GM18907 (cell line): ENCODE measurements at regions not wholly inside any gene's neighbourhood (a gene's known extent, or its start where the extent isn't known, plus 50 kb on each side); places are given as distances from the start of the nearest gene placed in this dataset.
"Not testable (repeated sequence)": the region's sequence is repeated elsewhere in the genome, so short reads cannot be mapped to it uniquely, and the experiment has no call there.

Experiments used
- ATAC-seq: cut with Tn5 transposase; IDR thresholded peaks from one replicate; pipeline ENCODE4 v1.9.1; 2021; ENCODE audit warnings: mild to moderate bottlenecking, moderate library complexity; ENCODE audit not compliant: unreplicated experiment

GRCh38 chr6:114995526-114995925 lies 652.7 kb upstream of the HS3ST5 start:
- ATAC-seq: no peak

GRCh38 chr6:114989279-114989964 lies 646.6 kb upstream of the HS3ST5 start:
- peak; percentile 100 for ATAC-seq

DNA sequence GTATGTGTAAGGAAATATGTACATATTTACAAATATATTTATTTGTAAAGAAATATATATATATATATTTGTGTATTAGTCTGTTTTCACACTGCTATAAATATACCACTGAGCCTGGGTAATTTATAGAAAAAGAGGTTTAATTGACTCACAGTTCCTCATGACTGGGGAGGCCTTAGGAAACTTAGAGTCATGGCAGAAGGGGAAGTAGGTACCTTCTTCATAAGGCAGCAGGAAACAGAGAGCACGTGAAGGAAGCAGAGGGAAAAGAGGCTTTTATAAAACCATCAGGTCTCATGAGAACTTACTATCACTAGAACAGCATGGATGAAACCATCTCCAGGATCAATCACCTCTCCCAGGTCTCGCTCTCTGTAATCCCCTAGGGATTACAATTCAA lies 644.5 kb upstream of the HS3ST5 start:
- ATAC-seq: no peak

DNA sequence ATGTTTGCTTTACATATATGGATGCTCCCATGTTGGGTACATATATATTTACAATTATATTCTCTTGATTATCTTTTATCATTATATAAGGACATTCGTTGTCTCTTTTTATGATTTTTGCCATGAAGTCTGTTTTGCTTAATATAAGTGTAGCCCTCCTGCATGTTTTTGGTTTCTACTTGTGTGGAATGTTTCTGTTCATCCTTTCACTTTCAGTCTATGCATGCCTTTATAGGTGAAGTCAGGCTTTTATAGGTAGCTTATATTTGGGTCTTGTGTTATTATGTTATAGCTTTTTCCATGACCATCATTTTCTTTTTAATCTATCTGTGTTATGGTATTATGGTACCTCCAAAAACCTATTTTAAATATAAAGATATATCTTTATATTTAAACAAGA lies 612.5 kb upstream of the HS3ST5 start:
- no peak for ATAC-seq

DNA sequence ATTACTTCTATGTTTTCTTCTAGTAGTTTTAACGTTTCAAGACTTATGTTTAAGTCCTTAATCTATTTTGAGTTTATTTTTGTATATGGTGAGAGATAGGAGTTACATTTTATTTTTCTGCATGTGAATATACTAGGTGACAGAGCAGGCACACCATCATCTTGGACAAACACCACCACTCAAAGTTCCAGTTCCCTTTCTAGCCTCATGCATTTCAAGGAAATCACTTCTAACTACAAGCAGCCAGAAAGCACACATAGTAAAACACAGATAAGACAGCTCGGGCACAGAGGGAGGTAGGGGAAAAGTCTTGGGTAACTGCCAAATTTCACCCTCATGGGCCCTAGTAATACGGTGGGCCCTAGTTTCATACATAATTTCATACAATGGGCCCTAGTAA lies 609.4 kb upstream of the HS3ST5 start:
- no peak for ATAC-seq

DNA sequence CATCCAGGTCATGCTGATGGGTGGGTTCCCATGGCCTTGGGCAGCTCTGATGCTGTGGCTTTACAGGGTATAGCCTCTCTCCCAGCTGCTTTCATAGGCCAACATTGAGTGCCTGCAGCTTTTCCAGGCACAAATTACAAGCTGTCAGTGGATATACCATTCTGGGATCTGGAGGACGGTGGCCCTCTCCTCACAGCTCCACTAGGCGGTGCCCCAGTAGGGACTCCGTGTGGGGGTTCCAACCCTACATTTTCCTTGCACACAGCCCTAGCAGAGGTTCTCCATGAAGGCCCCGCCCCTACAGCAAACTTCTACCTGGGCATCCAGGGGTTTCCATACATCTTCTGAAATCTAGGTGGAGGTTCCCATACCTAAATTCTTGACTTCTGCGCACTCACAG lies 602.6 kb upstream of the HS3ST5 start:
- no peak for ATAC-seq

DNA sequence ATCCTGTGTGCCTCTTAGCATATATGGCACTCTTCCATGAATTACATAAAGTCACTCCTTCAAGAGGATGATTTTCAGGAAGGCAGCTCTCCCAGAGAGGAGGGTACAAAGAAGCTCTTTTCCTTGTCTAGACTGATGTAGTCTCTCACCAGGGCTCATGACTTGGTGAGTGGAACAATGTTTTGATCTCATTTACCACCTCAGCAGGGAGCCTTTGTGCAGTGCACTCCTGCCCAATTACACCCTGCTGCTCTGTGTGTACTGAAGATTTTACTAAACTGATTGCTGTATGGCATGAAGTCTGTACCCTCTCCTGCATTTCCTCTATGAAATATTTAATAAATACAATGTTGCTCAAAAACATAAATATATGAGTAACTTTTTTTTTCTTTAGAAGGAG lies 598.3 kb upstream of the HS3ST5 start:
- no peak for ATAC-seq

- no peak for ATAC-seq
Observed at GRCh38 chr6:114940181-114940580, 597.4 kb upstream of the HS3ST5 start.

- ATAC-seq: no peak
Observed at GRCh38 chr6:114939630-114940029, 596.8 kb upstream of the HS3ST5 start.

GRCh38 chr6:114936080-114936479 lies 593.3 kb upstream of the HS3ST5 start:
- ATAC-seq: no peak

GRCh38 chr6:114934079-114934478 lies 591.3 kb upstream of the HS3ST5 start:
- no peak for ATAC-seq

GRCh38 chr6:114928731-114929130 lies 585.9 kb upstream of the HS3ST5 start:
- ATAC-seq: not testable (repeated sequence)

DNA sequence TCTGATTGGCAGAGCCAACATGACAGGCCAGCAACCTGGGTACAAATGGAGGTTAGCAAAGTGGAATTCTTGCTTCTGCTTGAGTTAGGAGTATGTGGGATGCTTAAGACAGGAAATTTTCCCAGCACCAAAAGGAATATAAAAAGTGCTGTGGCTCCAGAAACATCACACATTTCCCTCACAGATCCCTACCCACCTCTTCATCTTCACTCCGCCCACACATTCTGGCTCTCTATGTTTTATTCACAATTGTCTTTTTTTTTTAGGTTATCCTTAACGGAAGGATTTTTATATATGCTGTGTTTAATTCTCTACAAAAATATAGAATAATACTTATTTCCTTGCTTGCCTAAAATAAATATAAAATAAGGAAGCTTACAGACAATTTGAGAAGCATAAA lies 563.3 kb upstream of the HS3ST5 start:
- ATAC-seq: no peak

DNA sequence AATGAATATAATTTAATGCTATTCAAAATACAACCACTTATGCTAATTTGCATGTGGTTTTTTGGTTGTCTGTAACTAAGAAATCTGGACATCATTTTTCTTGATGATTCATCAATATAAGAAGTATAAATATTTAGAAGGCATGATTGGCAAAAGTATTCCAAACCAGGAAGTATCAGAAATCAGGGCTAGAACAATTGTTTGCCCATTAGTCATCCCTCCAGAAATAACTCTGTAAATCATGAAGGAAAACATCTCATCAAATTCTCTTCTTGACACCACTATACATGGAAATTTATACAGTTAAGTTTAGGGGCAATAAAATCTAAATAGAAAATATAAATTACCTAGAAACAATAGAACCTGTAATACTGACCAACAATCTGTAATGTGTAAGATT lies 554.7 kb upstream of the HS3ST5 start:
- no peak for ATAC-seq

- no peak for ATAC-seq
Observed at GRCh38 chr6:114892211-114892610, 549.4 kb upstream of the HS3ST5 start.

DNA sequence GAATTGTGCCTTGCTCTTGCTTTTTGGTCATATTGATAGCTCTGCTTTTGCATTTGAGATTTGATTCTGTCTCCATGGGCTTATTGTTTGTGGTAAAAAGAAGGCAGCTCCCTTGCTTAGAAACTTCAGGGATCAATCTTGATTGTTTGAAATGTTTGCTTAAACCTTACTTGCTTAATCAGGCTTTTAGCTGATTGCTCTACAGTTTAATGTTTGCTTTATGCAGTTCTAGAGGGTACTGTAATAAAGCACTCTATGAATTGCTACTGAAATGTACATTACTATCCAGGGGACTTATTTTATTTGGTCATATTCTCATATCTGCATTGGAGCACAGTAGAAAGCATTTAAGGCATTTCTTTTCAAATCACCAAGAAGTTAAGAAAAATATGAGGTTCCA lies 545.4 kb upstream of the HS3ST5 start:
- ATAC-seq: no peak

GRCh38 chr6:114886670-114887436 lies 544.0 kb upstream of the HS3ST5 start:
- no peak for ATAC-seq

DNA sequence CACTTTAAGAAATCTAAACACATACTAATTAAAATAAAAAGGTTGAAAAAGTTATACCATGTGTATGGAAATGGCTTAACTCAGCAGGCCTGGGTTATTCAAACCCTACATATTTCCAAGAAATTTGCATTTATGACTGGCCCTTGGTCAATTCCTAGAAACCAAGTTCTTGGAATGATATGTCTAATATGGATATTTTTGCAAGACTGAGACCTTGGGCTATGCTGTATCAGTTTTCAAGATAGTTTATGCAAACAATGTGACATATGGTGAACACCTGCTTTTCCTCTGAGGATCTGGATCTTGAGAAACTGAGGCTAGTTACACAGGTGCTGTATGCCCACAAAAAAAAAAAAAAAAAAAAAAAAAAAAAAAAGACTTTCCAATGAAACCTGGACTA lies 536.9 kb upstream of the HS3ST5 start:
- ATAC-seq: no peak

GRCh38 chr6:114878091-114878490 lies 535.3 kb upstream of the HS3ST5 start:
- ATAC-seq: no peak

GRCh38 chr6:114874410-114874809 lies 531.6 kb upstream of the HS3ST5 start:
- no peak for ATAC-seq

GRCh38 chr6:114865506-114865905 lies 522.7 kb upstream of the HS3ST5 start:
- ATAC-seq: not testable (repeated sequence)

DNA sequence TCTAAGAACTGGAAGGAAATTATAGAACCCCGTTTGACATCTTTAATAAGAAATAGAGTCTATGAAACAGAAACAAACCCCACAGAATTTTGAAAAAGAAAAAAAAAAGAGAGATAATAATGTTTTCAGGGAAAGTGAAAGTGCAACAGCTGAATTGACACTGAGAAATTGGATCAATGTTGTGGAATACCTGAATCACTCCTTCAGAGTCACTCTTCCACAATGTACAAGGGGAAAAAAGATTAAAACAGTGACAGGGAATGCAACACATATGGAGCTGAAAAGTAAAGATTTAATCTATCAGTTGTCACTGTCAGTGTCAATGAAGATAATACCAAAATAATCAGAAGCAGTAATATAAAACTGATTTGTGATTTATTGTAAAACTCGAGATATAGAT lies 520.8 kb upstream of the HS3ST5 start:
- ATAC-seq: no peak

DNA sequence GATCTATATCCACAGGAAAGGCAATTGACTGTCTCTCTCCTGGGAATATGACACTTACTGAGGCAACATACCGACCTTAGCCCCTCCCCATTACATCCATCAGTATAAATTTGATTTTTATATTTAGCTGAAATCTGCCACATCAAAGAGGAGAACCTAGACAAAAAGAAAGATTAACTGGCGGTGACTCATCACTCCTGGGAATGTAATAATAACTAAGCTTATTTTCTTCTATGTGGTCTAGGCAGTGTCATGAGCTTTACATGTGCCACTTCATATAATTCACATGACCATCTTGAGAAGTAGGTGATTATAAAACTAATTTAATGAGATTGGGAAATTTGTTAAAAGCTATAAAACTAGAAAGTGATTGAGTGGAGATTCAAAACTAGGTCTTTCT lies 520.0 kb upstream of the HS3ST5 start:
- ATAC-seq: no peak
